Lower leg skin (tissue), 3 donors: ENCODE measurements at regions not wholly inside any gene's neighbourhood (a gene's known extent, or its start where the extent isn't known, plus 50 kb on each side); places are given as distances from the start of the nearest gene placed in this dataset.

Experiments
- POLR2A ChIP-seq, 2 donors: fragments of 450-650 bp; IDR thresholded peaks; one replicate each; pipeline ENCODE4 v1.6.1; 2016 to 2017; ENCODE audit warnings: antibody characterized with exemption in 2 of 2, mild to moderate bottlenecking in 1 of 2, moderate library complexity in 1 of 2
- TF ChIP-seq, protein P1 (sequence below), 3 donors: fragments of 450-650 bp; IDR thresholded peaks; one replicate each; pipeline ENCODE4 v1.5.1; 2016; ENCODE audit warnings: antibody characterized with exemption in 3 of 3, mild to moderate bottlenecking in 3 of 3, moderate library complexity in 2 of 3

DNA sequence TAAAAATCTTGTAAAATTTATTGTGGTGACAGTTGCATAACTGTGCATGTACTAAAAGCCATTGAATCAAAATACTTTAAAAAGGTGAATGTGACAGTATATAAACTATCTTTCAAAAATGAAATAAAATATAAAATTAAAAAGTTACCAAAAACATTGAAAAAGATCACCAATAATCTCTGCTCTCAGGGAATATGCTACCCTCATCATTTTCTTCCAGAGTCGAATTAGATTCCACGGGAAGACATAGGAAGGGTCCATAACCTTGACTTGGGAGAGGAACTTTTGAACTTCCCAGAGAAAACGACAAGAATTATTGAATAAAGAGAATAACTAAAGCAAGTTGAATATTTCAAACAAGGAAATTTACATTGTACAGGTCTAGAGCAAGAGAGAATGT, 649.5 kb downstream of the NUP35 start:
- TF ChIP-seq, protein P1, sequence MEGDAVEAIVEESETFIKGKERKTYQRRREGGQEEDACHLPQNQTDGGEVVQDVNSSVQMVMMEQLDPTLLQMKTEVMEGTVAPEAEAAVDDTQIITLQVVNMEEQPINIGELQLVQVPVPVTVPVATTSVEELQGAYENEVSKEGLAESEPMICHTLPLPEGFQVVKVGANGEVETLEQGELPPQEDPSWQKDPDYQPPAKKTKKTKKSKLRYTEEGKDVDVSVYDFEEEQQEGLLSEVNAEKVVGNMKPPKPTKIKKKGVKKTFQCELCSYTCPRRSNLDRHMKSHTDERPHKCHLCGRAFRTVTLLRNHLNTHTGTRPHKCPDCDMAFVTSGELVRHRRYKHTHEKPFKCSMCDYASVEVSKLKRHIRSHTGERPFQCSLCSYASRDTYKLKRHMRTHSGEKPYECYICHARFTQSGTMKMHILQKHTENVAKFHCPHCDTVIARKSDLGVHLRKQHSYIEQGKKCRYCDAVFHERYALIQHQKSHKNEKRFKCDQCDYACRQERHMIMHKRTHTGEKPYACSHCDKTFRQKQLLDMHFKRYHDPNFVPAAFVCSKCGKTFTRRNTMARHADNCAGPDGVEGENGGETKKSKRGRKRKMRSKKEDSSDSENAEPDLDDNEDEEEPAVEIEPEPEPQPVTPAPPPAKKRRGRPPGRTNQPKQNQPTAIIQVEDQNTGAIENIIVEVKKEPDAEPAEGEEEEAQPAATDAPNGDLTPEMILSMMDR (IDR thresholded peaks at IDR 0.05), result no peak
- no peak for TF ChIP-seq POLR2A (IDR thresholded peaks at IDR 0.05)
